Body of pancreas (tissue), 4 donors: ENCODE measurements at regions not wholly inside any gene's neighbourhood (a gene's known extent, or its start where the extent isn't known, plus 50 kb on each side); places are given as distances from the start of the nearest gene placed in this dataset.

Experiments used
- ATAC-seq: fragments of 150-250 bp; one replicate; pipeline ENCODE4 v1.9.1; 2016
- DNase-seq, 4 donors: peaks; one replicate each; pipeline ENCODE4 v3.0.0-alpha.2; 2019
- H3K27ac ChIP-seq, 4 donors: fragments of 200-600 bp; sonication (generic); 1 replicate in 3 of 4; 2 replicates in 1 of 4; pipeline versions ENCODE4 v1.5.1 to v1.6.1; 2016 to 2019; ENCODE audit warnings: mild to moderate bottlenecking in 1 of 4, mixed read lengths in 1 of 4, moderate library complexity in 1 of 4
- H3K27me3 ChIP-seq, 2 donors: fragments of 200-600 bp; sonication (generic); one replicate each; pipeline ENCODE4 v1.6.0; 2016; ENCODE audit warnings: mild to moderate bottlenecking in 1 of 2
- H3K36me3 ChIP-seq, 2 donors: fragments of 200-600 bp; sonication (generic); replicated peaks in 1 of 2; 2 replicates each; pipeline ENCODE4 v1.5.1; 2016; ENCODE audit warnings: low read depth in 2 of 2; ENCODE audit not compliant: insufficient read depth in 1 of 2
- H3K4me1 ChIP-seq: fragments of 200-600 bp; sonication (generic); one replicate; pipeline ENCODE4 v1.6.0; 2016
- H3K4me3 ChIP-seq, 2 donors: fragments of 200-600 bp; sonication (generic); 1 replicate in 1 of 2; 2 replicates in 1 of 2; pipeline ENCODE4 v1.5.1; 2016 to 2019
- H3K9me3 ChIP-seq, 3 donors: fragments of 200-600 bp; sonication (generic); 1 replicate in 2 of 3; 2 replicates in 1 of 3; pipeline ENCODE4 v1.5.1; 2016
- CTCF ChIP-seq, 7 experiments: fragments of 450-650 bp in 4 of 7; fragments of 200-600 bp in 3 of 7; sonication (generic) in 3 of 7; IDR thresholded peaks; one replicate each; pipeline ENCODE4 v1.5.1; 2016 to 2019; ENCODE audit warnings: antibody characterized with exemption in 7 of 7
- POLR2A ChIP-seq, 3 donors: fragments of 450-650 bp; IDR thresholded peaks; one replicate each; pipeline ENCODE4 v1.6.1; 2016; ENCODE audit warnings: antibody characterized with exemption in 3 of 3, mild to moderate bottlenecking in 2 of 3
- WGBS, 2 donors: methylation state at CpG; one replicate each; pipeline ENCODE4 v1.1.5; 2017; 5-methylcytosine and 5-hydroxymethylcytosine counted together
- intact Hi-C: fragments of 100-400 bp; cut with DNase I; formaldehyde crosslinking; loops from one replicate; pipeline ENCODE4 v1.15.1; 2023

- ATAC-seq (no peak), DNase-seq (no peak)
- WGBS, 2 donors = 73 to 75% methylated on average over 16 of the region's 16 CpGs
- intact Hi-C loops = no loop called here
- no peaks in the 10 kb centered on the region for H3K9me3 ChIP-seq
- no peaks in the 10 kb centered on the region for H3K27me3 ChIP-seq
- no peak overlapping the region for H3K4me3 ChIP-seq
- H3K27ac ChIP-seq = no peak overlapping the region
- no peaks in the 10 kb centered on the region for H3K36me3 ChIP-seq
- H3K4me1 ChIP-seq = no peaks in the 10 kb centered on the region
- TF ChIP-seq POLR2A (IDR thresholded peaks at IDR 0.05) = no peak
- no peak for TF ChIP-seq CTCF (IDR thresholded peaks at IDR 0.05)
These were observed 102.3 kb downstream of the LIPG start for GRCh38 chr18:49663899-49664890.

DNA sequence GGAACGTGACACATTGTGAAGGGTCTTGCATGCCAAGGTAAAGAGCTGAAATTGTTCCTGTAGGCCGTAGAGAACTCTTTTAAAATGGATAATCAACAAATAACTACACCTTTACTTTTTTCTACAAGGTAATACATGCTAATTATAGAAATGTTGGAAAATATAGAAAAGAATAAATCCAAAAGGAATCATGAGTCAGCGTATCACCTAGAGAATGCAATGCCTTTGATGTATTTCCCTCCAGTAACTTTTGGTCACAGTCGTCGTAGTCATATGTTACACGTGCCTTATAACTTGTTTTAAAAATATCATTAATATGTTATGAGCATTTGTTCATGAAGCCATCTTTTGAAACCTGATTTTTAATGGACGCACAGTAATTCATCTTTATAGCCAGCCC lies 100.6 kb downstream of the LIPG start:
- H3K36me3 ChIP-seq = no peaks in the 10 kb centered on the region
- no peak overlapping the region for H3K4me3 ChIP-seq
- H3K4me1 ChIP-seq = no peaks in the 10 kb centered on the region
- intact Hi-C loops = no loop called here
- WGBS, 2 donors = 72 to 86% methylated on average over 7 of the region's 7 CpGs
- no peak overlapping the region for H3K27ac ChIP-seq
- no peaks in the 10 kb centered on the region for H3K9me3 ChIP-seq
- H3K27me3 ChIP-seq = no peaks in the 10 kb centered on the region
- TF ChIP-seq POLR2A (IDR thresholded peaks at IDR 0.05) (no peak), CTCF (IDR thresholded peaks at IDR 0.05) (no peak)
- ATAC-seq = no peak
- no peak for DNase-seq

- H3K4me3 ChIP-seq = no peak overlapping the region
- 55 to 66% methylated on average over 5 to 6 of the region's 6 CpGs for WGBS, 2 donors
- H3K27ac ChIP-seq = no peak overlapping the region
- DNase-seq = no peak
- intact Hi-C loops = no loop called here
- no peaks in the 10 kb centered on the region for H3K4me1 ChIP-seq
- no peaks in the 10 kb centered on the region for H3K36me3 ChIP-seq
- no peaks in the 10 kb centered on the region for H3K27me3 ChIP-seq
- no peak for ATAC-seq
- H3K9me3 ChIP-seq = no peaks in the 10 kb centered on the region
- no peak for TF ChIP-seq CTCF (IDR thresholded peaks at IDR 0.05)
- TF ChIP-seq POLR2A (IDR thresholded peaks at IDR 0.05) = no peak
These were observed 97.1 kb downstream of the LIPG start for GRCh38 chr18:49658823-49659404.

DNA sequence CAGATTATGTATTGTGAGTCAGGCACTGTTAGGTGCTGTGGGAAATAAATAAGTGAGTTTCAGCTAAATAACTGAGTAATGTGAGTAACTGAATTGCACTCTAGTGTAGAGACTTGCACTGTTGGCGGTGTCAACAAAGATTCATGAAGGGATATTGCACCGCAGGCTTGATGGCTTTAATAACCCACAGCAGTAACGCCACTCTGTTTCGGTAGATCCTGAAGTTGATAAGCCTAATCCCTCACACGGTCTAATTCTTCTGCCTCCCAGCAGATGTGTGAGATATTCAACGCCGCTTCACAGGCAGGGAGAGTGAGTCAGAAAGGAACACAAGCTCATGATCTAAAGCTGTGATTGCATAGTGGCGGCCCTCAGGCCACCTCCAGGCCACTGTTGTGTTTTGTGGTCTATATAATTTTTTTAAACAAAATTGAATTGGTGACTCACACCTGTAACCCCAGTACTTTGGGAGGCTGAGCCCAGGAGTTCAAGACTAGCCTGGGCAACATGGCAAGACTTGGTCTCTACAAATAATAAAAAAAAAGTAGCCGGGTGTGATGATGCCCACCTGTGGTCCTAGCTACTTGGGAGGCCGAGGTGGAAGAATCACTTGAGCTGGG lies 94.3 kb downstream of the LIPG start:
- H3K4me1 ChIP-seq = peaks cover under 1% of the 10 kb centered on the region
- 75 to 80% methylated on average over 10 of the region's 10 CpGs for WGBS, 2 donors
- no peak overlapping the region for H3K27ac ChIP-seq
- no peaks in the 10 kb centered on the region for H3K9me3 ChIP-seq
- DNase-seq (no peak), ATAC-seq (no peak)
- TF ChIP-seq POLR2A (IDR thresholded peaks at IDR 0.05) (no peak), CTCF (IDR thresholded peaks at IDR 0.05) (no peak)
- intact Hi-C loops = no loop called here
- no peaks in the 10 kb centered on the region for H3K36me3 ChIP-seq
- no peaks in the 10 kb centered on the region for H3K27me3 ChIP-seq
- H3K4me3 ChIP-seq = no peak overlapping the region
